H9 (cell line): ENCODE measurements at regions not wholly inside any gene's neighbourhood (a gene's known extent, or its start where the extent isn't known, plus 50 kb on each side); places are given as distances from the start of the nearest gene placed in this dataset.

Source experiments
- DNase-seq: peaks from one replicate; pipeline ENCODE4 v3.0.0-alpha.2; 2017
- H2AFZ ChIP-seq: one replicate; pipeline ENCODE4 v1.6.1; 2013; ENCODE audit warnings: mild to moderate bottlenecking, low read length, control low read depth, moderate library complexity
- H2AK5ac ChIP-seq: 2 replicates; pipeline ENCODE4 v1.6.1; 2013; ENCODE audit warnings: low read length, control low read depth, mixed read lengths; ENCODE audit not compliant: insufficient read length
- H2BK120ac ChIP-seq: one replicate; pipeline ENCODE4 v1.6.1; 2013; ENCODE audit warnings: low read depth, mild to moderate bottlenecking, low read length, control low read depth, inconsistent platforms; ENCODE audit not compliant: poor library complexity, severe bottlenecking
- H2BK12ac ChIP-seq: 2 replicates; pipeline ENCODE4 v1.6.1; 2013; ENCODE audit warnings: low read length, control low read depth, mixed read lengths, low read depth; ENCODE audit not compliant: insufficient read length
- H2BK15ac ChIP-seq: 2 replicates; pipeline ENCODE4 v1.6.1; 2013; ENCODE audit warnings: low read depth, low read length, control low read depth
- H2BK20ac ChIP-seq: one replicate; pipeline ENCODE4 v1.6.1; 2013; ENCODE audit warnings: low read depth, mild to moderate bottlenecking, low read length, control low read depth, inconsistent platforms; ENCODE audit not compliant: poor library complexity, severe bottlenecking
- H2BK5ac ChIP-seq: 2 replicates; pipeline ENCODE4 v1.6.1; 2013; ENCODE audit warnings: low read length, control low read depth, mixed read lengths; ENCODE audit not compliant: insufficient read length
- H3K14ac ChIP-seq: 2 replicates; pipeline ENCODE4 v1.6.1; 2013; ENCODE audit warnings: low read length, control low read depth; ENCODE audit not compliant: insufficient read depth
- H3K18ac ChIP-seq: 2 replicates; pipeline ENCODE4 v1.6.1; 2013; ENCODE audit warnings: low read depth, mild to moderate bottlenecking, mixed read lengths, low read length, control low read depth; ENCODE audit not compliant: insufficient read length
- H3K23ac ChIP-seq: 2 replicates; pipeline ENCODE4 v1.6.1; 2013; ENCODE audit warnings: low read length, control low read depth, mixed read lengths, low read depth; ENCODE audit not compliant: insufficient read length
- H3K23me2 ChIP-seq: 2 replicates; pipeline ENCODE4 v1.6.1; 2013; ENCODE audit warnings: low read depth, mild to moderate bottlenecking, mixed read lengths, low read length, control low read depth; ENCODE audit not compliant: insufficient read length, poor library complexity, severe bottlenecking
- H3K27ac ChIP-seq: 2 replicates; pipeline ENCODE4 v1.5.1; 2013; ENCODE audit warnings: low read length, control low read depth, mixed read lengths, low read depth; ENCODE audit not compliant: insufficient read length
- H3K27me3 ChIP-seq: 2 replicates; pipeline ENCODE4 v1.6.1; 2013; ENCODE audit warnings: low read length, control low read depth, inconsistent platforms; ENCODE audit not compliant: insufficient read depth
- H3K4ac ChIP-seq: 2 replicates; pipeline ENCODE4 v1.6.1; 2013; ENCODE audit warnings: low read depth, mild to moderate bottlenecking, control low read depth, inconsistent platforms, low read length, moderate library complexity
- H3K4me1 ChIP-seq: 2 replicates; pipeline ENCODE4 v1.6.1; 2013; ENCODE audit warnings: low read length, control low read depth, inconsistent platforms; ENCODE audit not compliant: insufficient read depth
- H3K4me2 ChIP-seq: 2 replicates; pipeline ENCODE4 v1.6.1; 2013; ENCODE audit warnings: low read length, control low read depth, mixed read lengths; ENCODE audit not compliant: insufficient read length, insufficient read depth
- H3K56ac ChIP-seq: 2 replicates; pipeline ENCODE4 v1.6.1; 2013; ENCODE audit warnings: low read depth, mild to moderate bottlenecking, mixed read lengths, low read length, control low read depth; ENCODE audit not compliant: insufficient read length
- H3K79me1 ChIP-seq: 2 replicates; pipeline ENCODE4 v1.6.1; 2013; ENCODE audit warnings: low read depth, mild to moderate bottlenecking, moderate library complexity, low read length, control low read depth, inconsistent platforms; ENCODE audit not compliant: insufficient read depth, poor library complexity, severe bottlenecking
- H3K79me2 ChIP-seq: 2 replicates; pipeline ENCODE4 v1.6.1; 2013; ENCODE audit warnings: low read length, control low read depth, inconsistent platforms; ENCODE audit not compliant: insufficient read depth
- H3K9ac ChIP-seq: 2 replicates; pipeline ENCODE4 v1.6.1; 2013; ENCODE audit warnings: low read length, control low read depth, mixed read lengths; ENCODE audit not compliant: insufficient read length; ENCODE audit errors: extremely low read depth
- H3K9me3 ChIP-seq: one replicate; pipeline ENCODE4 v1.6.1; 2013; ENCODE audit warnings: low read depth, low read length, inconsistent platforms; ENCODE audit not compliant: control insufficient read depth
- H3T11ph ChIP-seq: one replicate; pipeline ENCODE4 v1.6.1; 2013; ENCODE audit warnings: mild to moderate bottlenecking, low read length, control low read depth, inconsistent platforms
- H4K20me1 ChIP-seq: one replicate; pipeline ENCODE4 v1.6.1; 2013; ENCODE audit not compliant: control insufficient read depth, insufficient read length, insufficient read depth
- H4K5ac ChIP-seq: 2 replicates; pipeline ENCODE4 v1.6.1; 2013; ENCODE audit warnings: low read depth, mild to moderate bottlenecking, mixed read lengths, low read length, control low read depth; ENCODE audit not compliant: insufficient read length
- H4K8ac ChIP-seq: replicated peaks from 2 replicates; pipeline ENCODE4 v1.6.1; 2013; ENCODE audit warnings: low read length, control low read depth, mixed read lengths, low read depth; ENCODE audit not compliant: insufficient read length
- H4K91ac ChIP-seq: 2 replicates; pipeline ENCODE4 v1.6.1; 2013; ENCODE audit warnings: low read depth, mild to moderate bottlenecking, moderate library complexity, mixed read lengths, low read length, control low read depth; ENCODE audit not compliant: insufficient read length
- H3K27ac Mint-ChIP-seq, 3 experiments: 2 replicates in 2 of 3; 3 replicates in 1 of 3; pipeline ENCODE4 v1.8.0; 2020 to 2021; ENCODE audit warnings: mixed read lengths in 3 of 3, mild to moderate bottlenecking in 1 of 3, moderate library complexity in 1 of 3
- H3K27me3 Mint-ChIP-seq: 2 replicates; pipeline ENCODE4 v1.8.0; 2021; ENCODE audit warnings: low read depth, mild to moderate bottlenecking, moderate library complexity, mixed read lengths
- H3K36me3 Mint-ChIP-seq, 3 experiments: 2 replicates in 2 of 3; 3 replicates in 1 of 3; pipeline ENCODE4 v1.8.0; 2020 to 2021; ENCODE audit warnings: low read depth in 3 of 3, mixed read lengths in 3 of 3; ENCODE audit not compliant: insufficient read depth in 1 of 3
- H3K4me1 Mint-ChIP-seq, 2 experiments: 2 replicates each; pipeline ENCODE4 v1.8.0; 2020; ENCODE audit warnings: mixed read lengths in 2 of 2
- H3K4me3 Mint-ChIP-seq, 2 experiments: 2 replicates in 1 of 2; 3 replicates in 1 of 2; pipeline ENCODE4 v1.8.0; 2020 to 2021; ENCODE audit warnings: mild to moderate bottlenecking in 2 of 2, mixed read lengths in 2 of 2, moderate library complexity in 1 of 2
- H3K9me3 Mint-ChIP-seq, 2 experiments: 2 replicates in 1 of 2; 3 replicates in 1 of 2; pipeline ENCODE4 v1.8.0; 2020; ENCODE audit warnings: mild to moderate bottlenecking in 2 of 2, mixed read lengths in 2 of 2, moderate library complexity in 1 of 2
- WGBS: extraction: QIAGEN DNeasy Blood & Tissue Kit; methylation state at CpG from one replicate; pipeline ENCODE4 v1.1.7; 2013; ENCODE audit warnings: missing lambda C conversion rate, low lambda C conversion rate, mixed read lengths; ENCODE audit not compliant: insufficient read length; ENCODE audit errors: extremely low coverage; 5-methylcytosine and 5-hydroxymethylcytosine counted together
- TF ChIP-seq, protein P1 (sequence below): fragments of 200-600 bp; sonication (generic); conservative IDR thresholded peaks from 3 replicates; pipeline ENCODE4 v1.8.0; 2021; ENCODE audit warnings: antibody characterized with exemption, mild to moderate bottlenecking

DNA sequence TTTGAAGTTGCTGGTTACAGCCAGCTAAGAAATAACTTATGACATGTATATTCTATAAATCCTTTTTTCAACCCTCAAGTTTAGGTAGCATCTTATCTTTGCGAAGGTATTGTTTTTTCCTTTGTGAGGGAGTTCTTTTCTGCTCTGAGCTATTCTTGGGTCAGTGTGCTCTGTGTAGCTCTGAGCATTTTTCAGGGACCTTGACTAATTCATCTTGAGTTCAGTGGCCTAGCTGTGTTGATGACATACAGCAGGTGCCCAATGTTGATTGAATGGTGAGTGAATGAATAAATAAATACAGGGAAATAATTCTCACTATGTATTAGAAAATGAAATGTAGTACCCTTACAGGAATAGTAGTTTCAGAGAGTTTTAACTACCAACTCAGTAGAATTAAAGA is 335.3 kb downstream of the IL20RB start:
- no CpG with 5 or more reads among the region's 1 CpG for WGBS
- no peak overlapping the region for H2BK20ac ChIP-seq
- no peak overlapping the region for H3K4me2 ChIP-seq
- H2BK120ac ChIP-seq = no peak overlapping the region
- no peaks in the 10 kb centered on the region for H3K27me3 ChIP-seq
- H3K23me2 ChIP-seq = no peaks in the 10 kb centered on the region
- H4K5ac ChIP-seq = no peak overlapping the region
- Mint-ChIP-seq H3K27ac (no peak overlapping the region), H3K27me3 (no peaks in the 10 kb centered on the region), H3K36me3 (peaks cover 0 to 9% (median 0%) of the 10 kb centered on the region in 3 experiments; a peak in 1 of 7 replicates), H3K9me3 (no peaks in the 10 kb centered on the region), H3K4me1 (peaks cover 34 to 44% of the 10 kb centered on the region in 2 experiments), H3K4me3 (no peak overlapping the region)
- H3K4ac ChIP-seq = no peak overlapping the region
- H2AFZ ChIP-seq = no peak overlapping the region
- H3K14ac ChIP-seq = no peak overlapping the region
- TF ChIP-seq, protein P1, sequence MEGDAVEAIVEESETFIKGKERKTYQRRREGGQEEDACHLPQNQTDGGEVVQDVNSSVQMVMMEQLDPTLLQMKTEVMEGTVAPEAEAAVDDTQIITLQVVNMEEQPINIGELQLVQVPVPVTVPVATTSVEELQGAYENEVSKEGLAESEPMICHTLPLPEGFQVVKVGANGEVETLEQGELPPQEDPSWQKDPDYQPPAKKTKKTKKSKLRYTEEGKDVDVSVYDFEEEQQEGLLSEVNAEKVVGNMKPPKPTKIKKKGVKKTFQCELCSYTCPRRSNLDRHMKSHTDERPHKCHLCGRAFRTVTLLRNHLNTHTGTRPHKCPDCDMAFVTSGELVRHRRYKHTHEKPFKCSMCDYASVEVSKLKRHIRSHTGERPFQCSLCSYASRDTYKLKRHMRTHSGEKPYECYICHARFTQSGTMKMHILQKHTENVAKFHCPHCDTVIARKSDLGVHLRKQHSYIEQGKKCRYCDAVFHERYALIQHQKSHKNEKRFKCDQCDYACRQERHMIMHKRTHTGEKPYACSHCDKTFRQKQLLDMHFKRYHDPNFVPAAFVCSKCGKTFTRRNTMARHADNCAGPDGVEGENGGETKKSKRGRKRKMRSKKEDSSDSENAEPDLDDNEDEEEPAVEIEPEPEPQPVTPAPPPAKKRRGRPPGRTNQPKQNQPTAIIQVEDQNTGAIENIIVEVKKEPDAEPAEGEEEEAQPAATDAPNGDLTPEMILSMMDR = no peak
- H4K8ac ChIP-seq = no peak overlapping the region
- H2BK5ac ChIP-seq = no peak overlapping the region
- no peaks in the 10 kb centered on the region for H3K79me1 ChIP-seq
- no peak overlapping the region for H2BK15ac ChIP-seq
- no peak overlapping the region for H3K27ac ChIP-seq
- H4K91ac ChIP-seq = no peak overlapping the region
- H2BK12ac ChIP-seq = no peak overlapping the region
- no peak overlapping the region for H3K9ac ChIP-seq
- no peak overlapping the region for H3K23ac ChIP-seq
- H2AK5ac ChIP-seq = no peak overlapping the region
- no peak overlapping the region for H3T11ph ChIP-seq
- DNase-seq = no peak
- H3K18ac ChIP-seq = no peak overlapping the region
- H3K56ac ChIP-seq = no peak overlapping the region
- no peaks in the 10 kb centered on the region for H3K79me2 ChIP-seq
- H4K20me1 ChIP-seq = no peaks in the 10 kb centered on the region
- peaks cover 13% of the 10 kb centered on the region for H3K4me1 ChIP-seq
- no peaks in the 10 kb centered on the region for H3K9me3 ChIP-seq
